HK-2 (cell line): ENCODE measurements at regions not wholly inside any gene's neighbourhood (a gene's known extent, or its start where the extent isn't known, plus 50 kb on each side); places are given as distances from the start of the nearest gene placed in this dataset.
A peak's percentile ranks its signal among the peaks of the same experiment; 100 is the strongest.
"Not testable (repeated sequence)": the region's sequence is repeated elsewhere in the genome, so short reads cannot be mapped to it uniquely, and the experiment has no call there.

Experiments
- DNase-seq: peaks from one replicate; pipeline ENCODE4 v3.0.0-alpha.2; 2018; ENCODE audit not compliant: unreplicated experiment

- DNase-seq, result not testable (repeated sequence)
These were observed 127.1 kb downstream of the NXPE2 start for GRCh38 chr11:114805431-114805830.

GRCh38 chr11:114811971-114812370 lies 133.6 kb downstream of the NXPE2 start:
- no peak for DNase-seq

- DNase-seq, result no peak
These were observed 134.4 kb downstream of the NXPE2 start for GRCh38 chr11:114812733-114813132.

GRCh38 chr11:114813189-114813718 lies 134.9 kb downstream of the NXPE2 start:
- no peak for DNase-seq

GRCh38 chr11:114815176-114815575 lies 136.8 kb downstream of the NXPE2 start:
- no peak for DNase-seq

- DNase-seq, result no peak
These were observed 137.4 kb downstream of the NXPE2 start for GRCh38 chr11:114815761-114816160.

- no peak for DNase-seq
These were observed 138.5 kb downstream of the NXPE2 start for GRCh38 chr11:114816791-114817190.

- no peak for DNase-seq
These were observed 140.1 kb downstream of the NXPE2 start for GRCh38 chr11:114818382-114818781.

GRCh38 chr11:114819028-114819427 lies 140.7 kb downstream of the NXPE2 start:
- no peak for DNase-seq

- DNase-seq, result no peak
These were observed 142.3 kb downstream of the NXPE2 start for GRCh38 chr11:114820621-114821020.

- peak; percentile 2 for DNase-seq
These were observed 143.5 kb downstream of the NXPE2 start for GRCh38 chr11:114821621-114822412.

- DNase-seq, result no peak
These were observed 148.6 kb downstream of the NXPE2 start for GRCh38 chr11:114826910-114827442.

- no peak for DNase-seq
These were observed 149.4 kb downstream of the NXPE2 start for GRCh38 chr11:114827736-114828135.

GRCh38 chr11:114832532-114833125 lies 154.3 kb downstream of the NXPE2 start:
- DNase-seq, result no peak

GRCh38 chr11:114836161-114836560 lies 157.8 kb downstream of the NXPE2 start:
- no peak for DNase-seq

GRCh38 chr11:114844896-114845295 lies 166.6 kb downstream of the NXPE2 start:
- DNase-seq, result no peak

GRCh38 chr11:114845766-114846415 lies 167.6 kb downstream of the NXPE2 start:
- DNase-seq, result no peak

GRCh38 chr11:114846416-114846791 lies 168.1 kb downstream of the NXPE2 start:
- no peak for DNase-seq

GRCh38 chr11:114847306-114847975 lies 169.1 kb downstream of the NXPE2 start:
- no peak for DNase-seq

GRCh38 chr11:114848027-114848426 lies 169.7 kb downstream of the NXPE2 start:
- DNase-seq, result no peak

GRCh38 chr11:114857281-114857680 lies 179.0 kb downstream of the NXPE2 start:
- DNase-seq, result no peak

GRCh38 chr11:114864896-114865295 lies 186.6 kb downstream of the NXPE2 start:
- no peak for DNase-seq
